K562 (cell line): ENCODE measurements at regions not wholly inside any gene's neighbourhood (a gene's known extent, or its start where the extent isn't known, plus 50 kb on each side); places are given as distances from the start of the nearest gene placed in this dataset.

Source experiments
- BACH1 ChIP-seq: fragments of 200-800 bp; sonication (Bioruptor generic); IDR thresholded peaks from 2 replicates; pipeline ENCODE4 v1.6.1; 2016; ENCODE audit warnings: missing genetic modification characterization, missing compliant biosample characterization
- CTCF ChIP-seq, 3 experiments: IDR thresholded peaks in 2 of 3; conservative IDR thresholded peaks in 1 of 3; 2 replicates each; pipeline ENCODE4 v1.5.1; 2011 to 2012; ENCODE audit warnings: low read length in 3 of 3, mild to moderate bottlenecking in 3 of 3, control low read depth in 2 of 3, improper control_type of control experiment in 1 of 3, inconsistent platforms in 1 of 3, low read depth in 1 of 3, mixed read lengths in 1 of 3, moderate library complexity in 1 of 3; ENCODE audit not compliant: insufficient read depth in 2 of 3
- EP300 ChIP-seq: IDR thresholded peaks from 2 replicates; pipeline ENCODE4 v1.6.1; 2012; ENCODE audit warnings: low read length, improper control_type of control experiment
- HES1 ChIP-seq: fragments of 450-650 bp; IDR thresholded peaks from 2 replicates; pipeline ENCODE4 v1.6.1; 2016; ENCODE audit warnings: low read depth, mild to moderate bottlenecking, moderate library complexity
- POLR2AphosphoS5 ChIP-seq: IDR thresholded peaks from 2 replicates; pipeline ENCODE4 v1.6.1; 2011; ENCODE audit warnings: mild to moderate bottlenecking, low read depth, low read length, moderate library complexity; ENCODE audit not compliant: control insufficient read depth, insufficient read depth
- PRDM10 ChIP-seq: fragments of 450-650 bp; IDR thresholded peaks from 2 replicates; pipeline ENCODE4 v1.6.1; 2018; ENCODE audit not compliant: partially characterized antibody
- SMARCA5 ChIP-seq: fragments of 450-650 bp; IDR thresholded peaks from 2 replicates; pipeline ENCODE4 v1.6.1; 2016
- ZKSCAN8 ChIP-seq: fragments of 200-800 bp; sonication (Bioruptor generic); IDR thresholded peaks from 2 replicates; pipeline ENCODE4 v1.6.1; 2016; ENCODE audit warnings: missing genetic modification characterization, missing compliant biosample characterization
- TF ChIP-seq, protein P1 (sequence below): fragments of 250-450 bp; sonication (Bioruptor Pico); IDR thresholded peaks from 2 replicates; pipeline ENCODE4 v1.8.0; 2021; ENCODE audit warnings: borderline replicate concordance, mild to moderate bottlenecking, moderate library complexity; ENCODE audit not compliant: poor library complexity, severe bottlenecking
- TF ChIP-seq, protein P2 (sequence below): IDR thresholded peaks from 2 replicates; pipeline ENCODE4 v1.6.1; 2016; ENCODE audit warnings: missing genetic modification characterization, missing compliant biosample characterization
- TF ChIP-seq, protein P3 (sequence below), 2 experiments: fragments of 450-650 bp in 1 of 2; sonication (generic) in 1 of 2; formaldehyde crosslinking; conservative IDR thresholded peaks; 2 replicates each; pipeline versions ENCODE4 v1.4.0 to v1.8.1; 2020 to 2022; ENCODE audit warnings: mild to moderate bottlenecking in 1 of 2, missing genetic modification reagents in 1 of 2

DNA sequence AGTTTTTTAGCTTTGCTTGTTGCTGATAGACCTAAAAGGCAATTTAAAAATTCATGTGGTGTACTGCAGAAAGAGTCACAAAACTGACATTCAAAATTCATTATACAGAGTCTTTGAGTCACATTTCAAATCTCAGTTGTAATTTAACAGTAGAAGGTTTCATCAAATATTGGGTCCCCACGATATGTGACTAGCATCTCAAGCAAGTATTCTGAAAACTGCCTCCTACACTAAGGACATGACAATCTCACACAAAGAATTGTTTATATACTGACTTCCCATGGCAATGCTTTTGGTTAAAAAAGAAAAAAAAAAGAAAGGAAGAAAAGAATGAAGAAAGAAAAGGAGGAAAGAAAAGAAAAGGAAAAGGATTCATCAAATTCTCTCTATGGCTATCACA, 62.1 kb upstream of the CTSO start:
- no peak for TF ChIP-seq POLR2AphosphoS5
- no peak for TF ChIP-seq BACH1 (tag)
- no peak for TF ChIP-seq SMARCA5
- TF ChIP-seq, protein P1, sequence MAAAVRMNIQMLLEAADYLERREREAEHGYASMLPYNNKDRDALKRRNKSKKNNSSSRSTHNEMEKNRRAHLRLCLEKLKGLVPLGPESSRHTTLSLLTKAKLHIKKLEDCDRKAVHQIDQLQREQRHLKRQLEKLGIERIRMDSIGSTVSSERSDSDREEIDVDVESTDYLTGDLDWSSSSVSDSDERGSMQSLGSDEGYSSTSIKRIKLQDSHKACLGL = no peak
- TF ChIP-seq EP300 = no peak
- TF ChIP-seq PRDM10 = no peak
- TF ChIP-seq HES1 = no peak
- TF ChIP-seq, protein P2, sequence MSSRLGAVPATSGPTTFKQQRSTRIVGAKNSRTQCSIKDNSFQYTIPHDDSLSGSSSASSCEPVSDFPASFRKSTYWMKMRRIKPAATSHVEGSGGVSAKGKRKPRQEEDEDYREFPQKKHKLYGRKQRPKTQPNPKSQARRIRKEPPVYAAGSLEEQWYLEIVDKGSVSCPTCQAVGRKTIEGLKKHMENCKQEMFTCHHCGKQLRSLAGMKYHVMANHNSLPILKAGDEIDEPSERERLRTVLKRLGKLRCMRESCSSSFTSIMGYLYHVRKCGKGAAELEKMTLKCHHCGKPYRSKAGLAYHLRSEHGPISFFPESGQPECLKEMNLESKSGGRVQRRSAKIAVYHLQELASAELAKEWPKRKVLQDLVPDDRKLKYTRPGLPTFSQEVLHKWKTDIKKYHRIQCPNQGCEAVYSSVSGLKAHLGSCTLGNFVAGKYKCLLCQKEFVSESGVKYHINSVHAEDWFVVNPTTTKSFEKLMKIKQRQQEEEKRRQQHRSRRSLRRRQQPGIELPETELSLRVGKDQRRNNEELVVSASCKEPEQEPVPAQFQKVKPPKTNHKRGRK (tag) = no peak
- no peak for TF ChIP-seq CTCF (IDR thresholded peaks at IDR 0.05 in 2 of 3, conservative IDR thresholded peaks at IDR 0.05 in 1 of 3; ENCODE audit: insufficient read depth in 2 of 3, low read depth in 1 of 3, low read length in 3 of 3)
- TF ChIP-seq, protein P3, sequence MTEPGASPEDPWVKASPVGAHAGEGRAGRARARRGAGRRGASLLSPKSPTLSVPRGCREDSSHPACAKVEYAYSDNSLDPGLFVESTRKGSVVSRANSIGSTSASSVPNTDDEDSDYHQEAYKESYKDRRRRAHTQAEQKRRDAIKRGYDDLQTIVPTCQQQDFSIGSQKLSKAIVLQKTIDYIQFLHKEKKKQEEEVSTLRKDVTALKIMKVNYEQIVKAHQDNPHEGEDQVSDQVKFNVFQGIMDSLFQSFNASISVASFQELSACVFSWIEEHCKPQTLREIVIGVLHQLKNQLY (CRISPR knock-in tag; conservative IDR thresholded peaks at IDR 0.05) = no peak
- TF ChIP-seq ZKSCAN8 (CRISPR knock-in tag) = no peak
